ENCODE measurements at regions not wholly inside any gene's neighbourhood (a gene's known extent, or its start where the extent isn't known, plus 50 kb on each side); places are given as distances from the start of the nearest gene placed in this dataset.

- H3K4me1 ChIP-seq = no peaks in the 10 kb centered on the region
- no peaks in the 10 kb centered on the region for H3K9me3 ChIP-seq
- no peaks in the 10 kb centered on the region for H3K36me3 ChIP-seq
- no peaks in the 10 kb centered on the region for H3K27me3 ChIP-seq
- H3K4me3 ChIP-seq (ENCODE audit: low read depth, low read length) = no peak overlapping the region
- DNase-seq = no peak
- no peak for TF ChIP-seq CTCF (IDR thresholded peaks at IDR 0.05; ENCODE audit: low read depth, low read length)
Measured at GRCh38 chr1:30514137-30514654, 209.2 kb downstream of the MATN1 start.

- TF ChIP-seq CTCF (IDR thresholded peaks at IDR 0.05; ENCODE audit: low read depth, low read length) = no peak
- no peak for DNase-seq
- H3K27me3 ChIP-seq = no peaks in the 10 kb centered on the region
Measured at GRCh38 chr1:30513396-30514136, 209.8 kb downstream of the MATN1 start.

GRCh38 chr1:30512914-30513265 is 210.5 kb downstream of the MATN1 start:
- H3K4me3 ChIP-seq (ENCODE audit: low read depth, low read length) = no peak overlapping the region
- H3K36me3 ChIP-seq = no peaks in the 10 kb centered on the region
- no peak for DNase-seq
- no peaks in the 10 kb centered on the region for H3K27me3 ChIP-seq
- H3K9me3 ChIP-seq = no peaks in the 10 kb centered on the region
- H3K4me1 ChIP-seq = no peaks in the 10 kb centered on the region
- TF ChIP-seq CTCF (IDR thresholded peaks at IDR 0.05; ENCODE audit: low read depth, low read length) = no peak

More at GRCh38 chr1:30513396-30514136, 209.8 kb downstream of the MATN1 start:
- H3K9me3 ChIP-seq = no peaks in the 10 kb centered on the region
- H3K36me3 ChIP-seq = no peaks in the 10 kb centered on the region
- no peaks in the 10 kb centered on the region for H3K4me1 ChIP-seq
- H3K4me3 ChIP-seq (ENCODE audit: low read depth, low read length) = no peak overlapping the region

GRCh38 chr1:30511991-30512913 is 211.1 kb downstream of the MATN1 start:
- Histone ChIP-seq H3K27me3 (no peaks in the 10 kb centered on the region), H3K9me3 (no peaks in the 10 kb centered on the region), H3K4me3 (ENCODE audit: low read depth, low read length) (no peak overlapping the region), H3K36me3 (no peaks in the 10 kb centered on the region), H3K4me1 (no peaks in the 10 kb centered on the region)
- no peak for DNase-seq
- TF ChIP-seq CTCF (IDR thresholded peaks at IDR 0.05; ENCODE audit: low read depth, low read length) = no peak

- DNase-seq = no peak
- H3K27me3 ChIP-seq = no peaks in the 10 kb centered on the region
- no peaks in the 10 kb centered on the region for H3K4me1 ChIP-seq
- no peaks in the 10 kb centered on the region for H3K9me3 ChIP-seq
- no peak overlapping the region for H3K4me3 ChIP-seq (ENCODE audit: low read depth, low read length)
- H3K36me3 ChIP-seq = no peaks in the 10 kb centered on the region
- no peak for TF ChIP-seq CTCF (IDR thresholded peaks at IDR 0.05; ENCODE audit: low read depth, low read length)
Measured at GRCh38 chr1:30511563-30511962, 211.8 kb downstream of the MATN1 start.
